ENCODE measurements at regions not wholly inside any gene's neighbourhood (a gene's known extent, or its start where the extent isn't known, plus 50 kb on each side); places are given as distances from the start of the nearest gene placed in this dataset.

GRCh38 chr5:54361691-54362411 is 51.5 kb upstream of the ARL15 start:
- ChIA-PET POLR2A (ENCODE audit: partially characterized antibody) (no interaction called here), CTCF (ENCODE audit: partially characterized antibody) (no interaction called here)
- no peaks in the 10 kb centered on the region for H3K36me3 Mint-ChIP-seq
- Histone ChIP-seq H3K9me3 (ENCODE audit: control insufficient read depth in 1 of 2, low read length in 2 of 2) (no peaks in the 10 kb centered on the region), H3K36me3 (ENCODE audit: insufficient read depth, low read length) (no peaks in the 10 kb centered on the region), H3K27me3 (ENCODE audit: insufficient read depth, low read length) (no peaks in the 10 kb centered on the region), H3K27ac (ENCODE audit: low read depth, low read length) (no peak overlapping the region), H3K4me1 (ENCODE audit: insufficient read depth, low read length) (no peaks in the 10 kb centered on the region), H3K4me3 (ENCODE audit: low read length in 2 of 2) (no peak overlapping the region)
- no peak overlapping the region for H3K4me3 Mint-ChIP-seq
- DNase-seq: no peak
- intact Hi-C loops (cut with micrococcal nuclease): no loop called here
- peaks cover 0 to 3% (median 0%) of the 10 kb centered on the region in 8 donors for H3K9me3 Mint-ChIP-seq
- no peaks in the 10 kb centered on the region for H3K4me1 Mint-ChIP-seq
- peaks cover 21 to 29% of the 10 kb centered on the region in 2 donors for H3K27me3 Mint-ChIP-seq
- H3K27ac Mint-ChIP-seq: no peak overlapping the region

- no peaks in the 10 kb centered on the region for H3K4me1 ChIP-seq (ENCODE audit: insufficient read depth, low read length)
- ChIA-PET POLR2A (ENCODE audit: partially characterized antibody) (no interaction called here), CTCF (ENCODE audit: partially characterized antibody) (interaction anchor here (0.6 kb wide), 1 partner anchor 105 kb away, joined by 3 read pairs; no protein-coding TSS in a partner anchor)
- Mint-ChIP-seq H3K27ac (no peak overlapping the region), H3K36me3 (no peaks in the 10 kb centered on the region), H3K9me3 (peaks cover 0 to 3% (median 0%) of the 10 kb centered on the region in 8 donors), H3K4me1 (no peaks in the 10 kb centered on the region), H3K4me3 (no peak overlapping the region), H3K27me3 (peaks cover 21 to 30% of the 10 kb centered on the region in 2 donors)
- no peaks in the 10 kb centered on the region for H3K36me3 ChIP-seq (ENCODE audit: insufficient read depth, low read length)
- H3K27ac ChIP-seq (ENCODE audit: low read depth, low read length): no peak overlapping the region
- intact Hi-C loops (cut with micrococcal nuclease): no loop called here
- no peaks in the 10 kb centered on the region for H3K27me3 ChIP-seq (ENCODE audit: insufficient read depth, low read length)
- no peaks in the 10 kb centered on the region for H3K9me3 ChIP-seq (ENCODE audit: control insufficient read depth in 1 of 2, low read length in 2 of 2)
- no peak overlapping the region for H3K4me3 ChIP-seq (ENCODE audit: low read length in 2 of 2)
- no peak for DNase-seq
Measured at GRCh38 chr5:54360925-54361662, 50.7 kb upstream of the ARL15 start.

Measured in CD4-positive, alpha-beta memory T cell (primary cell).